ENCODE measurements at regions not wholly inside any gene's neighbourhood (a gene's known extent, or its start where the extent isn't known, plus 50 kb on each side); places are given as distances from the start of the nearest gene placed in this dataset.

DNA sequence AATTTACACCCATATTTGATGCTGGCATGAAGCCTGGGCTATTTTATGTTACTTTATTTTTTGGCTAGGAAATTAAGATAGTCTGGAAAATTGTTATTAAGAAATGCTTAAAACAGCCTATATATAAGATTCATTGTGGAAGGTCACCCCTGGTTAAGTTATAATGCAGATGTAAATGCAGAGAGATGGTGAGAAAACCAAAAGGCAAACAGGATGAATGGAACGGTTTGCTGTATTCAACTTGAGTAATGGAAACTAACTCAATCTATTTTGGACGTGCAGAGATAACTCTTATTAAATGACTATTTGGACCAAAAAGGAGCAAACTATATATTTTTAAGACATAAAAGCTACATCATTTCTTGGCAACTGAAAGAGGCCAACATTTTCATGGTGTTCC is 446.3 kb upstream of the FRG1 start:
- H3K27ac Mint-ChIP-seq: no peak overlapping the region
- no peak for DNase-seq (ENCODE audit: low spot score, unreplicated experiment)
- no peaks in the 10 kb centered on the region for H3K27me3 Mint-ChIP-seq
- H3K9me3 Mint-ChIP-seq (ENCODE audit: low read depth): peaks cover 24% of the 10 kb centered on the region
- no peaks in the 10 kb centered on the region for H3K4me1 Mint-ChIP-seq (ENCODE audit: low read depth)
- peaks cover 1% of the 10 kb centered on the region for H3K36me3 Mint-ChIP-seq (ENCODE audit: insufficient read depth)
- TF ChIP-seq CTCF (IDR thresholded peaks at IDR 0.05; ENCODE audit: unreplicated experiment): no peak
- H3K4me3 Mint-ChIP-seq (ENCODE audit: low read depth): no peak overlapping the region

GRCh38 chr4:189497516-189497915 is 443.2 kb upstream of the FRG1 start:
- no peaks in the 10 kb centered on the region for H3K36me3 Mint-ChIP-seq (ENCODE audit: insufficient read depth)
- no peaks in the 10 kb centered on the region for H3K4me1 Mint-ChIP-seq (ENCODE audit: low read depth)
- no peak overlapping the region for H3K4me3 Mint-ChIP-seq (ENCODE audit: low read depth)
- TF ChIP-seq CTCF (IDR thresholded peaks at IDR 0.05; ENCODE audit: unreplicated experiment): no peak
- no peaks in the 10 kb centered on the region for H3K27me3 Mint-ChIP-seq
- no peak for DNase-seq (ENCODE audit: low spot score, unreplicated experiment)
- no peak overlapping the region for H3K27ac Mint-ChIP-seq
- H3K9me3 Mint-ChIP-seq (ENCODE audit: low read depth): peaks cover 24% of the 10 kb centered on the region

GRCh38 chr4:189497996-189498395 is 442.7 kb upstream of the FRG1 start:
- H3K4me1 Mint-ChIP-seq (ENCODE audit: low read depth): no peaks in the 10 kb centered on the region
- TF ChIP-seq CTCF (IDR thresholded peaks at IDR 0.05; ENCODE audit: unreplicated experiment): no peak
- peaks cover 23% of the 10 kb centered on the region for H3K9me3 Mint-ChIP-seq (ENCODE audit: low read depth)
- H3K4me3 Mint-ChIP-seq (ENCODE audit: low read depth): no peak overlapping the region
- H3K36me3 Mint-ChIP-seq (ENCODE audit: insufficient read depth): no peaks in the 10 kb centered on the region
- H3K27ac Mint-ChIP-seq: no peak overlapping the region
- no peak for DNase-seq (ENCODE audit: low spot score, unreplicated experiment)
- H3K27me3 Mint-ChIP-seq: no peaks in the 10 kb centered on the region

DNA sequence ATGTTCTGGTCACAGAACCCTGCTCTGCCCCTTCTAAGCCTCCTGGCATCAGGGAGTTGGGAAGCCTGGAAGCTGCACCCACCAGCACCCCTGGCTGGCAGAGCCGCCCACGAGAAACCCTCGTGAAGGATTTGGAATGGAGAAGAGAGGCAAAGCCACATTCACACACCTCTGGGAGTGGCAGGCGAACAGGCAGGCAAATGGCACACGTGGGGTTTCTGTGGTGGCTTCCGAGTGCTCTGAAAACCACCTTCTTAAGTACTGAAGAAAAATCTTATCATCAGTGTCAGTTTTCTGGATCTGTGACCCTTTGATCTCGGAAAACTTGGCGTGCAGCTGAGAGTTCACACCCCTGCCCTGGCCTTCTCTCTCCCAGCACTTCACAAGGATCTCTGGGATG is 442.2 kb upstream of the FRG1 start:
- DNase-seq (ENCODE audit: low spot score, unreplicated experiment): no peak
- Mint-ChIP-seq H3K27me3 (no peaks in the 10 kb centered on the region), H3K36me3 (ENCODE audit: insufficient read depth) (no peaks in the 10 kb centered on the region), H3K9me3 (ENCODE audit: low read depth) (peaks cover 23% of the 10 kb centered on the region), H3K27ac (no peak overlapping the region), H3K4me3 (ENCODE audit: low read depth) (no peak overlapping the region), H3K4me1 (ENCODE audit: low read depth) (no peaks in the 10 kb centered on the region)
- no peak for TF ChIP-seq CTCF (IDR thresholded peaks at IDR 0.05; ENCODE audit: unreplicated experiment)

DNA sequence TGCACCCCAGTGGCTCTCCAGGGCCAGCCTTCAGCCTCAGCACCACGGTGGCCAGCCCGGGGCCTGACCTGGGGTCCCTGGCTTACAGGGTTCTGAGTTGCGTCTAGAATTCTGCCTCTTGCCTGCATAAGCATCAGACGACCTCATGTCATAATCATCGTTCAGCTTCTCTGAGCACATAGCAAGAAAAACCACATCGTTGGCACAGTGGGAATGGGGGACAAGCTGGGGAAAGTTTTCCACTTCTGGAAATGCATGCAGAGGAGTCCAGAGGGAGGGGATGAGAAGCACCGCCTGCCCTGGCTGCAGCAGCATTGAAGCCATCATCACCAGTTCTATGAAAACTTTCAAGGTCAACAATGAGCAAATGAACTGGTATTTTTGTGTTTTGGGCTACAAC is 441.0 kb upstream of the FRG1 start:
- Mint-ChIP-seq H3K27me3 (no peaks in the 10 kb centered on the region), H3K27ac (no peak overlapping the region), H3K9me3 (ENCODE audit: low read depth) (peaks cover 16% of the 10 kb centered on the region), H3K36me3 (ENCODE audit: insufficient read depth) (no peaks in the 10 kb centered on the region), H3K4me1 (ENCODE audit: low read depth) (no peaks in the 10 kb centered on the region), H3K4me3 (ENCODE audit: low read depth) (no peak overlapping the region)
- TF ChIP-seq CTCF (IDR thresholded peaks at IDR 0.05; ENCODE audit: unreplicated experiment): no peak
- DNase-seq (ENCODE audit: low spot score, unreplicated experiment): no peak
